ENCODE measurements at regions not wholly inside any gene's neighbourhood (a gene's known extent, or its start where the extent isn't known, plus 50 kb on each side); places are given as distances from the start of the nearest gene placed in this dataset.

DNA sequence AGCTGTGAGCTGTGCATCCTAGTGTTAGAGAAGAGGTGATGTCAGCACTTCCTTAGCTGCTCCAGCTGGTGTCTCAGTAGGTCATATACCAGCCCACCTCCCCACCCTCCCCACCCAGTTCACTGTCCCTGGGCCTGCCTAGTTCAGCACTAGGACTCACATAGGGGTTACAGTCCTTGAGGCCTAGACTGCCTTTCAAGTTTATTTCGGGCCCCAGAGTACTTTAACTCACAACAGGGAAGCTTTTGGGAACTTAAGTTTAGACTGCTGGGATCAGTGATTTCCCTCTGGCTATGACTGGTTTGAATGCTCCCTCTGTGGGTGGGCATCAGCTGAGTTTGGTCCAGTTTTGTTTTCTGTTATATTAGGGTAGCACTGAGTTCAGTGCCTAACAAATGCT is 139.2 kb upstream of the MMS22L start:
- Histone ChIP-seq H3K9me2 (no peaks in the 10 kb centered on the region), H3K36me3 (replicated peaks in 1 of 2; ENCODE audit: control insufficient read depth in 1 of 2, insufficient read depth in 2 of 2, low read length in 1 of 2) (no peaks in the 10 kb centered on the region), H3K4me2 (no peak overlapping the region), H2AFZ (ENCODE audit: low read depth) (no peak overlapping the region), H4K20me1 (ENCODE audit: insufficient read depth) (no peaks in the 10 kb centered on the region), H3K4me1 (ENCODE audit: control insufficient read depth in 1 of 2, insufficient read depth in 2 of 2, low read depth in 1 of 2, low read length in 1 of 2) (no peaks in the 10 kb centered on the region), H3K27me3 (ENCODE audit: insufficient read depth) (no peaks in the 10 kb centered on the region), H3F3A (replicated peaks; ENCODE audit: insufficient read depth) (no peaks in the 10 kb centered on the region), H3K9me3 (no peaks in the 10 kb centered on the region), H3K9ac (no peak overlapping the region), H3K4me3 (ENCODE audit: low read depth in 2 of 2, low read length in 1 of 2) (no peak overlapping the region), H3K79me2 (ENCODE audit: insufficient read depth) (no peaks in the 10 kb centered on the region), H3K27ac (ENCODE audit: low read depth in 2 of 2, low read length in 1 of 2) (no peak overlapping the region)
- no peak for DNase-seq
- TF ChIP-seq CHD2 (IDR thresholded peaks at IDR 0.05; ENCODE audit: low read length, partially characterized antibody), result no peak
- TF ChIP-seq MXI1 (IDR thresholded peaks at IDR 0.05; ENCODE audit: low read depth, low read length), result no peak
- no peak for TF ChIP-seq YY1 (IDR thresholded peaks at IDR 0.05; ENCODE audit: low read depth)
- TF ChIP-seq, protein P1, sequence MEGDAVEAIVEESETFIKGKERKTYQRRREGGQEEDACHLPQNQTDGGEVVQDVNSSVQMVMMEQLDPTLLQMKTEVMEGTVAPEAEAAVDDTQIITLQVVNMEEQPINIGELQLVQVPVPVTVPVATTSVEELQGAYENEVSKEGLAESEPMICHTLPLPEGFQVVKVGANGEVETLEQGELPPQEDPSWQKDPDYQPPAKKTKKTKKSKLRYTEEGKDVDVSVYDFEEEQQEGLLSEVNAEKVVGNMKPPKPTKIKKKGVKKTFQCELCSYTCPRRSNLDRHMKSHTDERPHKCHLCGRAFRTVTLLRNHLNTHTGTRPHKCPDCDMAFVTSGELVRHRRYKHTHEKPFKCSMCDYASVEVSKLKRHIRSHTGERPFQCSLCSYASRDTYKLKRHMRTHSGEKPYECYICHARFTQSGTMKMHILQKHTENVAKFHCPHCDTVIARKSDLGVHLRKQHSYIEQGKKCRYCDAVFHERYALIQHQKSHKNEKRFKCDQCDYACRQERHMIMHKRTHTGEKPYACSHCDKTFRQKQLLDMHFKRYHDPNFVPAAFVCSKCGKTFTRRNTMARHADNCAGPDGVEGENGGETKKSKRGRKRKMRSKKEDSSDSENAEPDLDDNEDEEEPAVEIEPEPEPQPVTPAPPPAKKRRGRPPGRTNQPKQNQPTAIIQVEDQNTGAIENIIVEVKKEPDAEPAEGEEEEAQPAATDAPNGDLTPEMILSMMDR (IDR thresholded peaks at IDR 0.05), result no peak
- no peak for TF ChIP-seq FOXJ3 (CRISPR knock-in tag; IDR thresholded peaks at IDR 0.05)
- TF ChIP-seq, protein P2, sequence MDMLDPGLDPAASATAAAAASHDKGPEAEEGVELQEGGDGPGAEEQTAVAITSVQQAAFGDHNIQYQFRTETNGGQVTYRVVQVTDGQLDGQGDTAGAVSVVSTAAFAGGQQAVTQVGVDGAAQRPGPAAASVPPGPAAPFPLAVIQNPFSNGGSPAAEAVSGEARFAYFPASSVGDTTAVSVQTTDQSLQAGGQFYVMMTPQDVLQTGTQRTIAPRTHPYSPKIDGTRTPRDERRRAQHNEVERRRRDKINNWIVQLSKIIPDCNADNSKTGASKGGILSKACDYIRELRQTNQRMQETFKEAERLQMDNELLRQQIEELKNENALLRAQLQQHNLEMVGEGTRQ (IDR thresholded peaks at IDR 0.05; ENCODE audit: borderline replicate concordance, low read depth, low read length), result no peak
- TF ChIP-seq TAF1 (IDR thresholded peaks at IDR 0.05; ENCODE audit: borderline replicate concordance, low read depth, low read length), result no peak
- ChIA-PET CTCF (interaction anchor here (1.2 to 2.2 kb wide), 2 partner anchors 15 to 236 kb away, joined by 3 to 9 read pairs; no protein-coding TSS in a partner anchor), POLR2A (no interaction called here)
- 0% methylated on average over 1 of the region's 1 CpG for WGBS (ENCODE audit: low lambda C conversion rate)

DNA sequence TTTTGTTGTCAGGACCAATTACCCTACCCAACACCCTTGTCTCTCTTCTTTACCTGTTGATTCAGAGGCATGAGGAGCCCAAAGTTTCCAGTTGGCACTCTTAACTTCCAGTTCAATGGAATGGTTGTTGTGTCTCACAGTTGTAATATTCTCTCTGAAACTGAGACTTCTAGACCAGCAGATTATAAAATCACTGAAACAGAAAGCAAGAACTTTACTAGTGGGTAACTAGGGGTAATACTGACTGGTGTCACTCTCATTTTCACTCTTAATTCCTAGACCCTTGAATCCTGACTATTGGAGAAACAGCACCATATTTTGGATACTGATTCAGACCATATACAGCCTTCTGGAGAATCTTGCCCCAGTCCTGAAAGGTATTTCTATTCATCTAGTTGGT is 140.2 kb upstream of the MMS22L start:
- Histone ChIP-seq H2AFZ (ENCODE audit: low read depth) (no peak overlapping the region), H3K27ac (ENCODE audit: low read depth in 2 of 2, low read length in 1 of 2) (no peak overlapping the region), H3K4me3 (ENCODE audit: low read depth in 2 of 2, low read length in 1 of 2) (no peak overlapping the region), H3K4me1 (ENCODE audit: control insufficient read depth in 1 of 2, insufficient read depth in 2 of 2, low read depth in 1 of 2, low read length in 1 of 2) (no peaks in the 10 kb centered on the region), H3F3A (replicated peaks; ENCODE audit: insufficient read depth) (no peaks in the 10 kb centered on the region), H3K9me3 (no peaks in the 10 kb centered on the region), H3K4me2 (no peak overlapping the region), H3K79me2 (ENCODE audit: insufficient read depth) (no peaks in the 10 kb centered on the region), H3K9me2 (no peaks in the 10 kb centered on the region), H3K9ac (no peak overlapping the region), H4K20me1 (ENCODE audit: insufficient read depth) (no peaks in the 10 kb centered on the region), H3K27me3 (ENCODE audit: insufficient read depth) (no peaks in the 10 kb centered on the region), H3K36me3 (replicated peaks in 1 of 2; ENCODE audit: control insufficient read depth in 1 of 2, insufficient read depth in 2 of 2, low read length in 1 of 2) (no peaks in the 10 kb centered on the region)
- ChIA-PET CTCF (no interaction called here), POLR2A (no interaction called here)
- TF ChIP-seq GABPA (IDR thresholded peaks at IDR 0.05; ENCODE audit: low read depth), result no peak
- no peak for TF ChIP-seq NFIC (IDR thresholded peaks at IDR 0.05; ENCODE audit: borderline replicate concordance)
- TF ChIP-seq RFX5 (IDR thresholded peaks at IDR 0.05; ENCODE audit: low read length), result no peak
- no peak for TF ChIP-seq GATA2 (CRISPR knock-in tag; IDR thresholded peaks at IDR 0.05)
- TF ChIP-seq RAD21 (IDR thresholded peaks at IDR 0.05; ENCODE audit: low read length), result no peak
- TF ChIP-seq TEAD4 (IDR thresholded peaks at IDR 0.05; ENCODE audit: borderline replicate concordance, insufficient read depth), result no peak
- TF ChIP-seq, protein P2 (IDR thresholded peaks at IDR 0.05; ENCODE audit: borderline replicate concordance, low read depth, low read length), result no peak
- TF ChIP-seq FOXM1 (IDR thresholded peaks at IDR 0.05; ENCODE audit: low read depth), result no peak
- no peak for DNase-seq
